Astrocyte (in vitro differentiated cells and primary cell): ENCODE measurements at regions not wholly inside any gene's neighbourhood (a gene's known extent, or its start where the extent isn't known, plus 50 kb on each side); places are given as distances from the start of the nearest gene placed in this dataset.

Source experiments
- DNase-seq: peaks from one replicate; pipeline ENCODE4 v3.0.0-alpha.2; 2010; ENCODE audit warnings: low read depth
- FAIRE-seq: peaks from 2 replicates; lab custom pipeline; 2011; peaks lifted over from hg19 to GRCh38; lab: Jason Lieb, UNC
- H2AFZ ChIP-seq: 2 replicates; pipeline ENCODE4 v1.6.0; 2012; ENCODE audit warnings: low read depth, low read length, inconsistent platforms
- H3K27ac ChIP-seq: 2 replicates; pipeline ENCODE4 v1.5.1; 2011; ENCODE audit warnings: low read depth, low read length, inconsistent platforms
- H3K27me3 ChIP-seq: 2 replicates; pipeline ENCODE4 v1.6.0; 2011; ENCODE audit warnings: low read length, inconsistent platforms; ENCODE audit not compliant: insufficient read depth
- H3K36me3 ChIP-seq: 2 replicates; pipeline ENCODE4 v1.5.1; 2011; ENCODE audit warnings: low read length, inconsistent platforms; ENCODE audit not compliant: insufficient read depth
- H3K4me1 ChIP-seq: 2 replicates; pipeline ENCODE4 v1.5.1; 2011; ENCODE audit warnings: low read length, inconsistent platforms; ENCODE audit not compliant: insufficient read depth
- H3K4me2 ChIP-seq: 2 replicates; pipeline ENCODE4 v1.6.0; 2012; ENCODE audit warnings: low read length, inconsistent platforms
- H3K4me3 ChIP-seq: 2 replicates; pipeline ENCODE4 v1.5.1; 2011; ENCODE audit warnings: low read depth, mild to moderate bottlenecking, low read length, inconsistent platforms; ENCODE audit not compliant: insufficient read depth
- H3K79me2 ChIP-seq: 2 replicates; pipeline ENCODE4 v1.6.0; 2012; ENCODE audit warnings: mild to moderate bottlenecking, low read length, inconsistent platforms; ENCODE audit not compliant: insufficient read depth
- H3K9ac ChIP-seq: 2 replicates; pipeline ENCODE4 v1.6.0; 2012; ENCODE audit warnings: mild to moderate bottlenecking, low read length, inconsistent platforms
- H3K9me3 ChIP-seq: 2 replicates; pipeline ENCODE4 v1.5.1; 2012; ENCODE audit warnings: low read depth, mild to moderate bottlenecking, low read length, inconsistent platforms; ENCODE audit not compliant: insufficient read depth
- H4K20me1 ChIP-seq: 2 replicates; pipeline ENCODE4 v1.6.0; 2012; ENCODE audit warnings: low read length, inconsistent platforms; ENCODE audit not compliant: insufficient read depth
- H3K27ac Mint-ChIP-seq: one replicate; pipeline ENCODE4 v1.8.0; 2021; ENCODE audit warnings: mild to moderate bottlenecking, mixed read lengths; ENCODE audit not compliant: unreplicated experiment
- H3K27me3 Mint-ChIP-seq: one replicate; pipeline ENCODE4 v1.8.0; 2021; ENCODE audit warnings: low read depth, mixed read lengths; ENCODE audit not compliant: unreplicated experiment
- H3K36me3 Mint-ChIP-seq: one replicate; pipeline ENCODE4 v1.8.0; 2021; ENCODE audit warnings: low read depth, mixed read lengths; ENCODE audit not compliant: unreplicated experiment
- H3K4me1 Mint-ChIP-seq: one replicate; pipeline ENCODE4 v1.8.0; 2021; ENCODE audit warnings: low read depth, mixed read lengths; ENCODE audit not compliant: unreplicated experiment
- H3K4me3 Mint-ChIP-seq: one replicate; pipeline ENCODE4 v1.8.0; 2021; ENCODE audit warnings: mild to moderate bottlenecking, moderate library complexity, mixed read lengths; ENCODE audit not compliant: unreplicated experiment
- H3K9me3 Mint-ChIP-seq: one replicate; pipeline ENCODE4 v1.8.0; 2021; ENCODE audit warnings: mild to moderate bottlenecking, mixed read lengths; ENCODE audit not compliant: unreplicated experiment
- EZH2 ChIP-seq: IDR thresholded peaks from 2 replicates; pipeline ENCODE4 v1.6.1; 2012; ENCODE audit warnings: mild to moderate bottlenecking, low read length, inconsistent platforms; ENCODE audit not compliant: insufficient read depth
- TF ChIP-seq, protein P1 (sequence below): IDR thresholded peaks from 2 replicates; pipeline ENCODE4 v1.5.1; 2011; ENCODE audit warnings: low read depth, mild to moderate bottlenecking, inconsistent platforms, low read length, moderate library complexity; ENCODE audit not compliant: insufficient read depth

GRCh38 chr16:7979448-7980132, 610.7 kb downstream of the TMEM114 start:
- H3K4me3 Mint-ChIP-seq: no peak overlapping the region
- no peak for FAIRE-seq

DNA sequence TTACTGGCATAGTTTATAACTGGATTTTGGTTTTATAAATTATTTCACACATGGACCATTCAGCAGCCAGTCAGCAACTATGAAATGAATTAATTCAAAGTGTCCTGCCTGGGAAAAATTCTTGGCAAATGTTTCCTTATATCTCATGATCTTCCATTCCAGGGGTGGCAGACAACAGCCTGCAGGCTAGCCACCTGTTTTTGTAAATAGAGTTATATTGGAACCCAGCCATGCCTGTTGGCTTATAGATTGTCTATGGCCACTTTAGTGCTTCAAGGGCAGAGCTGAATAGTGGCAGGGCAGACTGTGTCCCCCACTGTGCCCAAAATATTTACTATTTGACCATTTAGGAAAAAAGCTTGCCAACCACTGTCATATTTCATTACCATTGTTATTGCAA, 613.7 kb downstream of the TMEM114 start:
- no peaks in the 10 kb centered on the region for H3K27me3 ChIP-seq
- no peak overlapping the region for H3K4me2 ChIP-seq
- Mint-ChIP-seq H3K36me3 (no peaks in the 10 kb centered on the region), H3K9me3 (no peaks in the 10 kb centered on the region), H3K4me1 (peaks cover 8% of the 10 kb centered on the region), H3K27ac (no peak overlapping the region), H3K27me3 (no peaks in the 10 kb centered on the region), H3K4me3 (no peak overlapping the region)
- no peak for FAIRE-seq
- no peak overlapping the region for H3K4me3 ChIP-seq
- no peaks in the 10 kb centered on the region for H3K79me2 ChIP-seq
- no peaks in the 10 kb centered on the region for H3K4me1 ChIP-seq
- no peak overlapping the region for H3K9ac ChIP-seq
- no peak for TF ChIP-seq EZH2
- TF ChIP-seq, protein P1, sequence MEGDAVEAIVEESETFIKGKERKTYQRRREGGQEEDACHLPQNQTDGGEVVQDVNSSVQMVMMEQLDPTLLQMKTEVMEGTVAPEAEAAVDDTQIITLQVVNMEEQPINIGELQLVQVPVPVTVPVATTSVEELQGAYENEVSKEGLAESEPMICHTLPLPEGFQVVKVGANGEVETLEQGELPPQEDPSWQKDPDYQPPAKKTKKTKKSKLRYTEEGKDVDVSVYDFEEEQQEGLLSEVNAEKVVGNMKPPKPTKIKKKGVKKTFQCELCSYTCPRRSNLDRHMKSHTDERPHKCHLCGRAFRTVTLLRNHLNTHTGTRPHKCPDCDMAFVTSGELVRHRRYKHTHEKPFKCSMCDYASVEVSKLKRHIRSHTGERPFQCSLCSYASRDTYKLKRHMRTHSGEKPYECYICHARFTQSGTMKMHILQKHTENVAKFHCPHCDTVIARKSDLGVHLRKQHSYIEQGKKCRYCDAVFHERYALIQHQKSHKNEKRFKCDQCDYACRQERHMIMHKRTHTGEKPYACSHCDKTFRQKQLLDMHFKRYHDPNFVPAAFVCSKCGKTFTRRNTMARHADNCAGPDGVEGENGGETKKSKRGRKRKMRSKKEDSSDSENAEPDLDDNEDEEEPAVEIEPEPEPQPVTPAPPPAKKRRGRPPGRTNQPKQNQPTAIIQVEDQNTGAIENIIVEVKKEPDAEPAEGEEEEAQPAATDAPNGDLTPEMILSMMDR: no peak
- no peak overlapping the region for H3K27ac ChIP-seq
- DNase-seq: no peak
- no peaks in the 10 kb centered on the region for H3K9me3 ChIP-seq
- H3K36me3 ChIP-seq: no peaks in the 10 kb centered on the region
- no peak overlapping the region for H2AFZ ChIP-seq
- H4K20me1 ChIP-seq: no peaks in the 10 kb centered on the region

More at GRCh38 chr16:7979448-7980132, 610.7 kb downstream of the TMEM114 start:
- H3K27me3 Mint-ChIP-seq: no peaks in the 10 kb centered on the region
- TF ChIP-seq EZH2: no peak
- TF ChIP-seq, protein P1: no peak
- H3K4me2 ChIP-seq: no peak overlapping the region
- no peak overlapping the region for H3K27ac Mint-ChIP-seq
- no peaks in the 10 kb centered on the region for H3K9me3 ChIP-seq
- H3K9ac ChIP-seq: no peak overlapping the region
- no peaks in the 10 kb centered on the region for H4K20me1 ChIP-seq
- H3K9me3 Mint-ChIP-seq: no peaks in the 10 kb centered on the region
- no peaks in the 10 kb centered on the region for H3K36me3 Mint-ChIP-seq
- no peak for DNase-seq
- no peak overlapping the region for H3K27ac ChIP-seq
- H3K4me1 Mint-ChIP-seq: peaks cover 6% of the 10 kb centered on the region
- no peaks in the 10 kb centered on the region for H3K4me1 ChIP-seq
- H3K36me3 ChIP-seq: no peaks in the 10 kb centered on the region
- no peak overlapping the region for H3K4me3 ChIP-seq
- H2AFZ ChIP-seq: peak overlapping the region; percentile 34
- no peaks in the 10 kb centered on the region for H3K27me3 ChIP-seq
- no peaks in the 10 kb centered on the region for H3K79me2 ChIP-seq

- Histone ChIP-seq H3K36me3 (no peaks in the 10 kb centered on the region), H3K9ac (no peak overlapping the region), H3K4me2 (no peak overlapping the region), H3K79me2 (no peaks in the 10 kb centered on the region), H2AFZ (no peak overlapping the region), H3K4me1 (no peaks in the 10 kb centered on the region), H4K20me1 (no peaks in the 10 kb centered on the region), H3K4me3 (no peak overlapping the region), H3K27ac (no peak overlapping the region), H3K27me3 (no peaks in the 10 kb centered on the region), H3K9me3 (no peaks in the 10 kb centered on the region)
- no peak for DNase-seq
- FAIRE-seq: no peak
- Mint-ChIP-seq H3K27me3 (no peaks in the 10 kb centered on the region), H3K9me3 (no peaks in the 10 kb centered on the region), H3K4me3 (no peak overlapping the region), H3K27ac (no peak overlapping the region), H3K36me3 (no peaks in the 10 kb centered on the region), H3K4me1 (peaks cover 6% of the 10 kb centered on the region)
- TF ChIP-seq, protein P1: no peak
- TF ChIP-seq EZH2: no peak
Measured at GRCh38 chr16:7976125-7976524, 614.2 kb downstream of the TMEM114 start.
